ENCODE measurements at regions not wholly inside any gene's neighbourhood (a gene's known extent, or its start where the extent isn't known, plus 50 kb on each side); places are given as distances from the start of the nearest gene placed in this dataset.

DNA sequence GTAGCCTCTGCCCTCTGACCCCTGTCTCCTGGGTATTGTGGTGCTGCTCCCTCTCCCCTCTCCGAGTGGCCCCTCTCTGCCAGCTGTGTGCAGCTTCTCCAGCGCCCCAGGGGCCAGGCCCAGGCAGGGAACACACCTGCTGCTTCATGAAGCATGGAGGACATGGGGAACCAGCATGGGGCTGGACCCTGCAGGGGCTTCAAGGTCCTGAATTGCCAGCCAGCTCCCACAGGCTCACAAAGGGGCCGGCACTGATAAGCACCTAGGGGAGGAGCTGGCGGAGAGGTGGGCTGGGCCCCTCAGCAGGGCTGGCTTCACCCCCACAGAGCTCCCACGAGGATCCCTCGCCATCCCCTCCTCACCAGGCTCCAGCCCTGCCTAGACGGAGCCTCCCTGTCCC, 77.4 kb upstream of the GPC1 start:
- DNase-seq: peak in 1 of 2 donors; percentile 1
- no peaks in the 10 kb centered on the region for H3K36me3 ChIP-seq
- no peak overlapping the region for H3K27ac ChIP-seq
- intact Hi-C loops (cut with DNase I; ENCODE audit: low total_unique reads): no loop called here
- H3K4me3 ChIP-seq: no peak overlapping the region
- H3K27me3 ChIP-seq: no peaks in the 10 kb centered on the region
- in situ Hi-C loops (cut with MboI; ENCODE audit: low sequenced_read_pairs in 4 of 4): no loop called here
- ATAC-seq: no peak
- peaks cover 10% of the 10 kb centered on the region in 2 donors for H3K4me1 ChIP-seq
- no peaks in the 10 kb centered on the region for H3K9me3 ChIP-seq
- TF ChIP-seq, protein P1, sequence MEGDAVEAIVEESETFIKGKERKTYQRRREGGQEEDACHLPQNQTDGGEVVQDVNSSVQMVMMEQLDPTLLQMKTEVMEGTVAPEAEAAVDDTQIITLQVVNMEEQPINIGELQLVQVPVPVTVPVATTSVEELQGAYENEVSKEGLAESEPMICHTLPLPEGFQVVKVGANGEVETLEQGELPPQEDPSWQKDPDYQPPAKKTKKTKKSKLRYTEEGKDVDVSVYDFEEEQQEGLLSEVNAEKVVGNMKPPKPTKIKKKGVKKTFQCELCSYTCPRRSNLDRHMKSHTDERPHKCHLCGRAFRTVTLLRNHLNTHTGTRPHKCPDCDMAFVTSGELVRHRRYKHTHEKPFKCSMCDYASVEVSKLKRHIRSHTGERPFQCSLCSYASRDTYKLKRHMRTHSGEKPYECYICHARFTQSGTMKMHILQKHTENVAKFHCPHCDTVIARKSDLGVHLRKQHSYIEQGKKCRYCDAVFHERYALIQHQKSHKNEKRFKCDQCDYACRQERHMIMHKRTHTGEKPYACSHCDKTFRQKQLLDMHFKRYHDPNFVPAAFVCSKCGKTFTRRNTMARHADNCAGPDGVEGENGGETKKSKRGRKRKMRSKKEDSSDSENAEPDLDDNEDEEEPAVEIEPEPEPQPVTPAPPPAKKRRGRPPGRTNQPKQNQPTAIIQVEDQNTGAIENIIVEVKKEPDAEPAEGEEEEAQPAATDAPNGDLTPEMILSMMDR (IDR thresholded peaks at IDR 0.05 in 4 of 5, conservative IDR thresholded peaks at IDR 0.05 in 1 of 5): no peak
- TF ChIP-seq POLR2A (IDR thresholded peaks at IDR 0.05): no peak

DNA sequence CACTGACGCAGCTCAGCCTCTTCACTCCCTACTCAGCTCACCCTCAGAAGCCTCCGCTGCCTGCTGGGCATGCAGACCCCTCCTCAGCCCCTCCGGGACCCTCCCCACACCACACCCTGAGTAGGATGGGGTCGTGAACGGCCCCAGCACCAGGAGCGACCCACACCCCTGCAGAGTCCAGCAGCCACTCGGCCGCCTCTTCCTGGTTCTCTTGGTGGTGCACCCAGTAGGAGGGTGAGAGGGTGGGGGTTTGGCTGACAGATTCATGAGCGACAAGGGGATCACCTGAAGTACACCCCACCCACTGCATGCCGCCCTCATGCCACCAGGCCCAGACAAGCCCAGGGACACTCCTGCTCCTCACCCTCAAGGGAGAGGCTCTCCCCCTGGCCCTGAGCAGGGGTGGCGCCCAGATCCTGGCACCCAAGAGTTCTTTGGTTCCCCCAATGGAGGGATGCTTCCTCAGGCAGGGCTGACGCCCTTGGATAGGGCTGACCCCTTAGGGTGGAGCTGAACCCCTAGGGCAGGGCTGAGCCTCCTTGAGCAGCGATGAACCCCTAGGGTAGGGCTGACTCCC, 76.6 kb upstream of the GPC1 start:
- ATAC-seq: no peak
- in situ Hi-C loops (cut with MboI; ENCODE audit: low sequenced_read_pairs in 4 of 4): no loop called here

DNA sequence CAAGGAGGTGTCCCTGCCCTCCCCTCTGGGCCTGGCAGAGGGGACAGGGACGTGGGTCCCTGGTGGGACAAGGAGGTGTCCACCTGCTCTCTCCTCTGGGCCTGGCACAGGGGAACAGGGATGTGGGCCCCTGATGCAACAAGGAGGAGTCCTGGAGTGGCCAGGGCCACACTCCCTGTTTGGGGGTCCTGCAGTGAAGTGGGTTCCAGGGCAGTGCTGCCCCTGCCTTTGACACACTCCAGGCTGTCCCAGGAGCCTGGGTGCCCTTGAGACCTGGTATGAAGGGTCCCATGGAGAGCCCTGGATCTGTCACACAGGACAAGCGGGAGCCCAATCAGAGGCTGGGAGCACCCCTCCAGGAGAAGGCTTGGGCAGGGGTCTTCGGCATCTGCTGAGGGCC, 75.8 kb upstream of the GPC1 start:
- H3K27me3 ChIP-seq: no peaks in the 10 kb centered on the region
- no peaks in the 10 kb centered on the region for H3K9me3 ChIP-seq
- H3K27ac ChIP-seq: no peak overlapping the region
- TF ChIP-seq, protein P1 (IDR thresholded peaks at IDR 0.05 in 4 of 5, conservative IDR thresholded peaks at IDR 0.05 in 1 of 5): no peak
- no peak for TF ChIP-seq POLR2A (IDR thresholded peaks at IDR 0.05)
- in situ Hi-C loops (cut with MboI; ENCODE audit: low sequenced_read_pairs in 4 of 4): no loop called here
- no peaks in the 10 kb centered on the region for H3K36me3 ChIP-seq
- DNase-seq: no peak
- H3K4me3 ChIP-seq: no peak overlapping the region
- peaks cover 10% of the 10 kb centered on the region in 2 donors for H3K4me1 ChIP-seq
- intact Hi-C loops (cut with DNase I; ENCODE audit: low total_unique reads): no loop called here
- no peak for ATAC-seq

More for the DNA sequence above, 76.6 kb upstream of the GPC1 start:
- DNase-seq: no peak
- intact Hi-C loops (cut with DNase I; ENCODE audit: low total_unique reads): no loop called here
- H3K9me3 ChIP-seq: no peaks in the 10 kb centered on the region
- H3K27ac ChIP-seq: no peak overlapping the region
- H3K4me1 ChIP-seq: peaks cover 10% of the 10 kb centered on the region in 2 donors
- H3K36me3 ChIP-seq: no peaks in the 10 kb centered on the region
- H3K27me3 ChIP-seq: no peaks in the 10 kb centered on the region
- H3K4me3 ChIP-seq: no peak overlapping the region
- TF ChIP-seq, protein P1 (IDR thresholded peaks at IDR 0.05 in 4 of 5, conservative IDR thresholded peaks at IDR 0.05 in 1 of 5): no peak
- no peak for TF ChIP-seq POLR2A (IDR thresholded peaks at IDR 0.05)

DNA sequence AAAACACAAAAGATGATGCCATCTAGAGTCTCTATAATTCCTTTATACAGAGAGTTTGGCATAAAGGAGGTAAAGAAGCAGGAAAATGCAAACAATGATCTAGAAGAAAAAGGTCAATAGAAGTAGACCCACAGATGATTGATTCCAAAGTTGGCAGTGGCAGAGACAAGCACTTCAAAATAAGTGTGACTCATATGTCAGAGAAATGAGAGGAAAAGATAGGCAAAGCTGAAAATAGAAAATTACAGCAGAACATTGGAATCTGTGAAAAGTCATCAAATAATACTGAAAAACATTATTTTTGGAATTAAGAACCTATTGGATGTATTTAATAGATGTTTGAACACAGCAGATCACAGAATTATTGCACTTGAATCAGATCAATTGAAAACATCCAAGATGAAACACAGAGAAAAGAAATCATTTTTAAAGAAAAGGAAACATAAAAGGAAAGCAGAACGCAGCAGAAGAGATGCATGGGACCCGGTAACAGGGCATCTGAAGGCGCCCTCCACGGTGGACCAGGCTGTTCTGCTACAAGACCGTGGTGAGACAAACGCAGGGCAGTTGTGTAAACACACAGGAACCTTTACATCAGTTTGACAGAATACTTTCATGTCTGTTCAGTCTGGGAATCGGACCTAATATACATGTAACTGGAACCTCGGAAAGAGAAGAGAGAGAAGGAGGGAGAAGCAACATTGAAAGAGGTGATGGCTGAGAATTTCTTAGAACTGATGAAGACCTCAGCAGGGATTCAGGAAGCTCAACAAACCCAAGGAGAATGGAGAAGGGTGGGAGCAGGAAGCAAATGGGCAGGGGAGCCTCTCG, 74.6 kb upstream of the GPC1 start:
- DNase-seq: no peak

More for the DNA sequence above, 74.6 kb upstream of the GPC1 start:
- Histone ChIP-seq H3K4me1 (peaks cover 0 to 3% of the 10 kb centered on the region in 2 donors), H3K9me3 (no peaks in the 10 kb centered on the region), H3K4me3 (no peak overlapping the region), H3K36me3 (no peaks in the 10 kb centered on the region), H3K27ac (no peak overlapping the region), H3K27me3 (no peaks in the 10 kb centered on the region)
- TF ChIP-seq POLR2A (IDR thresholded peaks at IDR 0.05): no peak
- TF ChIP-seq, protein P1 (IDR thresholded peaks at IDR 0.05 in 4 of 5, conservative IDR thresholded peaks at IDR 0.05 in 1 of 5): no peak
- ATAC-seq: no peak
- in situ Hi-C loops (cut with MboI; ENCODE audit: low sequenced_read_pairs in 4 of 4): no loop called here
- intact Hi-C loops (cut with DNase I; ENCODE audit: low total_unique reads): no loop called here

All from gastrocnemius medialis (tissue), 4 donors.